ENCODE measurements at regions not wholly inside any gene's neighbourhood (a gene's known extent, or its start where the extent isn't known, plus 50 kb on each side); places are given as distances from the start of the nearest gene placed in this dataset.

DNA sequence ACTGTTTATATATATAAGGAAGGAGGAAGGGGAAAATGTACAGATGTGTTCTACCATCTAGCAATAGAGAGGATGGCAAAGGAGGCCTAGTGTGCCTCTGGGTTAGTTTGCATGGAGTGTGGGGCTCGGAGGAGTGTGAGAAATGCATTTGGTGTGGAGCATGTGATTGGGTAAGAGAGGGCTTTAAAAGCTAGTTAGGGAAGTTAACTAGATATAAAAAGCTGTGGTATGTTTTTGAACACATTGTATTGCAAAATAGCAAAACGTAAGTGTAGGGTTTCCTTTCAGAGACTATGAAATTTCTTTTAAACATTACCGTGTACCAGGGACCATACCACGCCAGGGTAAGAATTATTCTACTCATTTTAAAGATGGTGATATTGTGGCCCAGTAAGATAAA lies 53.3 kb upstream of the STXBP6 start:
- Histone ChIP-seq H3K27me3 (no peaks in the 10 kb centered on the region), H3K36me3 (no peaks in the 10 kb centered on the region), H3K4me1 (peaks cover 0 to 5% (median 0%) of the 10 kb centered on the region in 9 donors), H3K9me3 (peaks cover 0 to 8% (median 0%) of the 10 kb centered on the region in 11 donors), H3K27ac (no peak overlapping the region), H3K4me3 (no peak overlapping the region)
- 85 to 90% methylated on average over 4 of the region's 4 CpGs for WGBS, 2 donors
- TF ChIP-seq, protein P1, sequence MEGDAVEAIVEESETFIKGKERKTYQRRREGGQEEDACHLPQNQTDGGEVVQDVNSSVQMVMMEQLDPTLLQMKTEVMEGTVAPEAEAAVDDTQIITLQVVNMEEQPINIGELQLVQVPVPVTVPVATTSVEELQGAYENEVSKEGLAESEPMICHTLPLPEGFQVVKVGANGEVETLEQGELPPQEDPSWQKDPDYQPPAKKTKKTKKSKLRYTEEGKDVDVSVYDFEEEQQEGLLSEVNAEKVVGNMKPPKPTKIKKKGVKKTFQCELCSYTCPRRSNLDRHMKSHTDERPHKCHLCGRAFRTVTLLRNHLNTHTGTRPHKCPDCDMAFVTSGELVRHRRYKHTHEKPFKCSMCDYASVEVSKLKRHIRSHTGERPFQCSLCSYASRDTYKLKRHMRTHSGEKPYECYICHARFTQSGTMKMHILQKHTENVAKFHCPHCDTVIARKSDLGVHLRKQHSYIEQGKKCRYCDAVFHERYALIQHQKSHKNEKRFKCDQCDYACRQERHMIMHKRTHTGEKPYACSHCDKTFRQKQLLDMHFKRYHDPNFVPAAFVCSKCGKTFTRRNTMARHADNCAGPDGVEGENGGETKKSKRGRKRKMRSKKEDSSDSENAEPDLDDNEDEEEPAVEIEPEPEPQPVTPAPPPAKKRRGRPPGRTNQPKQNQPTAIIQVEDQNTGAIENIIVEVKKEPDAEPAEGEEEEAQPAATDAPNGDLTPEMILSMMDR (IDR thresholded peaks at IDR 0.05), result no peak
- DNase-seq (no peak), ATAC-seq (no peak)
- intact Hi-C loops (cut with DNase I), result no loop called here

DNA sequence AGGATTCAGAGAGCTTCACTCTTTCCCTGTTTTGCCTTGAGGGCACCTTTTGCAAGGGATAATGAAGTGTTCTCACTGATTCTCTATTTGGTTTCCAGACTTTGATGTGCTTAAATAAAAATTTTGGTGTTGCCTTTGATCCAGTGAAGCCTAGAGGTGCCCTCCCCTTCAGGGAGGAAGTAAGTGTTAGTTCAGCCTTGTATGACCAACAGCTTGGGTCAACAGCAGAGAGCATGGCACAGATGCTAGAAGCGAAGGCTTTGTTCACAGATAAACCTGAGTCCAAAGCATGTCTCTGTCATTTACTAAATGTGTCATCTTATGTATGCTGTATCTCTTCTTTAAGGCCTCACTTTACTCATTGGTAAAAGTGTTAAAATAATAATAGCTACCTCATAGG lies 52.8 kb upstream of the STXBP6 start:
- Histone ChIP-seq H3K4me1 (peaks cover 0 to 5% (median 0%) of the 10 kb centered on the region in 9 donors), H3K27ac (no peak overlapping the region), H3K9me3 (peaks cover 0 to 8% (median 0%) of the 10 kb centered on the region in 11 donors), H3K4me3 (no peak overlapping the region), H3K27me3 (no peaks in the 10 kb centered on the region), H3K36me3 (no peaks in the 10 kb centered on the region)
- intact Hi-C loops (cut with DNase I), result no loop called here
- 79 to 93% methylated on average over 1 of the region's 1 CpG for WGBS, 2 donors
- DNase-seq, result no peak
- ATAC-seq, result no peak
- TF ChIP-seq, protein P1 (IDR thresholded peaks at IDR 0.05), result no peak

DNA sequence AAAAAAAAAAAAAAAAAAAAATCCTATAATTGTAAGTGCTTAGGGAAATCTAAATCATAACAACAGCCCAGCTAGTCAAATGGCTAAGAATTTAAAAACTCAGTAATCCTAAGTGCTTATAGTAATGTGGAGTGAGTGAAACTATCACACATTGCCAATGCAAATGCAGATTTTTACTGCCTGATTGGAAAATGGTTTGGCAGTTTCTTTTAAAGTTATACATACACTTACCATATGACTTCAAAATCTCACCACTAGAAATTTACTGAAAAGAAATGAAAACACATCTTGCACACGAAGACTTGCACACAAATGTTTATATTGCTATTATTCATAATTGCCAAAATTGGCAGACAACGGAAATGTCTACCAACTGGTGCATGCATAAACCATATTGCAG lies 51.3 kb upstream of the STXBP6 start:
- WGBS, 2 donors, result 65 to 94% methylated on average over 2 of the region's 2 CpGs
- H3K4me1 ChIP-seq, result peaks cover 0 to 5% (median 0%) of the 10 kb centered on the region in 9 donors
- H3K4me3 ChIP-seq, result no peak overlapping the region
- DNase-seq (no peak), ATAC-seq (no peak)
- no peaks in the 10 kb centered on the region for H3K36me3 ChIP-seq
- peaks cover 0 to 8% (median 0%) of the 10 kb centered on the region in 11 donors for H3K9me3 ChIP-seq
- no peak overlapping the region for H3K27ac ChIP-seq
- H3K27me3 ChIP-seq, result no peaks in the 10 kb centered on the region
- intact Hi-C loops (cut with DNase I), result no loop called here
- TF ChIP-seq, protein P1 (IDR thresholded peaks at IDR 0.05), result no peak

Measured in heart right ventricle (tissue), 16 donors.